GM23338 (cell line): ENCODE measurements at regions not wholly inside any gene's neighbourhood (a gene's known extent, or its start where the extent isn't known, plus 50 kb on each side); places are given as distances from the start of the nearest gene placed in this dataset.
A peak's percentile ranks its signal among the peaks of the same experiment; 100 is the strongest.
"Not testable (repeated sequence)": the region's sequence is repeated elsewhere in the genome, so short reads cannot be mapped to it uniquely, and the experiment has no call there.

Experiments
- ATAC-seq: fragments of 200-7000 bp; cut with Tn5 transposase; 3 replicates; pipeline ENCODE4 v1.9.1; 2020
- DNase-seq: peaks from one replicate; pipeline ENCODE4 v3.0.0-alpha.2; 2015; ENCODE audit warnings: low spot score
- H2AFZ ChIP-seq: fragments of 200-600 bp; sonication (generic); 2 replicates; pipeline ENCODE4 v1.8.0; 2016; ENCODE audit warnings: antibody characterized with exemption, mild to moderate bottlenecking, moderate library complexity
- H3F3A ChIP-seq: fragments of 200-600 bp; sonication (generic); replicated peaks from 2 replicates; pipeline ENCODE4 v1.8.0; 2017; ENCODE audit warnings: antibody characterized with exemption, mixed run types, low read depth
- H3K27ac ChIP-seq: fragments of 200-600 bp; sonication (generic); 2 replicates; pipeline ENCODE4 v1.6.1; 2016; ENCODE audit warnings: low read depth
- H3K27me3 ChIP-seq: fragments of 200-600 bp; sonication (generic); 2 replicates; pipeline ENCODE4 v1.8.0; 2016; ENCODE audit warnings: mild to moderate bottlenecking, mixed run types, moderate library complexity; ENCODE audit not compliant: insufficient read depth
- H3K36me3 ChIP-seq: fragments of 200-600 bp; sonication (generic); 2 replicates; pipeline ENCODE4 v1.8.0; 2016; ENCODE audit warnings: mild to moderate bottlenecking; ENCODE audit not compliant: insufficient read depth
- H3K4me1 ChIP-seq: fragments of 200-600 bp; sonication (generic); 2 replicates; pipeline ENCODE4 v1.8.0; 2016; ENCODE audit warnings: mild to moderate bottlenecking, moderate library complexity; ENCODE audit not compliant: insufficient read depth
- H3K4me2 ChIP-seq: fragments of 200-600 bp; sonication (generic); 2 replicates; pipeline ENCODE4 v1.7.1; 2017; ENCODE audit warnings: mixed run types
- H3K4me3 ChIP-seq: fragments of 200-600 bp; sonication (generic); 2 replicates; pipeline ENCODE4 v1.6.1; 2016; ENCODE audit warnings: mixed run types
- H3K79me2 ChIP-seq: fragments of 200-600 bp; sonication (generic); replicated peaks from 2 replicates; pipeline ENCODE4 v1.8.0; 2017; ENCODE audit warnings: mild to moderate bottlenecking; ENCODE audit not compliant: insufficient read depth
- H3K9me2 ChIP-seq: fragments of 200-600 bp; sonication (generic); 2 replicates; pipeline ENCODE4 v1.8.0; 2017; ENCODE audit not compliant: insufficient read depth
- H4K20me1 ChIP-seq: fragments of 200-600 bp; sonication (generic); replicated peaks from 2 replicates; pipeline ENCODE4 v1.8.0; 2017; ENCODE audit warnings: mild to moderate bottlenecking; ENCODE audit not compliant: insufficient read depth
- H3K27ac Mint-ChIP-seq: 2 replicates; pipeline ENCODE4 v1.8.0; 2020; ENCODE audit warnings: inconsistent platforms, mild to moderate bottlenecking, moderate library complexity, mixed read lengths
- H3K27me3 Mint-ChIP-seq: 3 replicates; pipeline ENCODE4 v1.8.0; 2022; ENCODE audit warnings: low read depth, mild to moderate bottlenecking, moderate library complexity, mixed read lengths, inconsistent platforms; ENCODE audit not compliant: insufficient read depth, poor library complexity
- H3K36me3 Mint-ChIP-seq: 3 replicates; pipeline ENCODE4 v1.8.0; 2021; ENCODE audit warnings: low read depth, mild to moderate bottlenecking, inconsistent platforms, moderate library complexity, mixed read lengths
- H3K4me1 Mint-ChIP-seq: 3 replicates; pipeline ENCODE4 v1.8.0; 2020; ENCODE audit warnings: mild to moderate bottlenecking, inconsistent platforms, mixed read lengths
- H3K4me3 Mint-ChIP-seq: 3 replicates; pipeline ENCODE4 v1.8.0; 2021; ENCODE audit warnings: moderate library complexity, mild to moderate bottlenecking, inconsistent platforms, mixed read lengths
- H3K9me3 Mint-ChIP-seq: 3 replicates; pipeline ENCODE4 v1.8.0; 2020; ENCODE audit warnings: moderate library complexity, mild to moderate bottlenecking, inconsistent platforms, mixed read lengths
- CREB1 ChIP-seq: fragments of 250-450 bp; sonication (Bioruptor Pico); IDR thresholded peaks from 2 replicates; pipeline ENCODE4 v1.5.0; 2020; ENCODE audit warnings: low read depth, mild to moderate bottlenecking, moderate library complexity
- EZH2 ChIP-seq: fragments of 200-600 bp; sonication (generic); IDR thresholded peaks from one replicate; pipeline ENCODE4 v1.8.0; 2017; ENCODE audit warnings: antibody characterized with exemption, mild to moderate bottlenecking, low read depth; ENCODE audit not compliant: unreplicated experiment
- EZH2phosphoT487 ChIP-seq: fragments of 200-600 bp; sonication (generic); IDR thresholded peaks from one replicate; pipeline ENCODE4 v1.8.1; 2018; ENCODE audit warnings: antibody characterized with exemption; ENCODE audit not compliant: unreplicated experiment
- JUNB ChIP-seq: IDR thresholded peaks from one replicate; pipeline ENCODE4 v1.6.1; 2016; ENCODE audit warnings: antibody characterized with exemption; ENCODE audit not compliant: unreplicated experiment
- NANOG ChIP-seq: IDR thresholded peaks from 2 replicates; pipeline ENCODE4 v1.6.1; 2016; ENCODE audit warnings: antibody characterized with exemption, borderline replicate concordance
- POLR2AphosphoS5 ChIP-seq: IDR thresholded peaks from 2 replicates; pipeline ENCODE4 v1.6.1; 2016; ENCODE audit warnings: antibody characterized with exemption, low read depth
- STAT1 ChIP-seq: IDR thresholded peaks from one replicate; pipeline ENCODE4 v1.6.1; 2016; ENCODE audit warnings: antibody characterized with exemption; ENCODE audit not compliant: unreplicated experiment
- ZNF114 ChIP-seq: fragments of 250-450 bp; sonication (Bioruptor Pico); IDR thresholded peaks from 2 replicates; pipeline ENCODE4 v1.5.0; 2020; ENCODE audit warnings: mild to moderate bottlenecking, moderate library complexity
- ZNF331 ChIP-seq: fragments of 250-450 bp; sonication (Bioruptor Pico); IDR thresholded peaks from 2 replicates; pipeline ENCODE4 v1.5.0; 2020; ENCODE audit warnings: low read depth, mild to moderate bottlenecking, moderate library complexity
- ZNF462 ChIP-seq: fragments of 250-450 bp; sonication (Bioruptor Pico); IDR thresholded peaks from 2 replicates; pipeline ENCODE4 v1.5.0; 2020; ENCODE audit warnings: mild to moderate bottlenecking, moderate library complexity
- TF ChIP-seq, protein P1 (sequence below): IDR thresholded peaks from 2 replicates; pipeline ENCODE4 v1.6.1; 2016; ENCODE audit warnings: antibody characterized with exemption

GRCh38 chr3:4921589-4921988 lies 57.6 kb upstream of the BHLHE40 start:
- not testable (repeated sequence) for H3F3A ChIP-seq, H3K79me2 ChIP-seq, H3K36me3 ChIP-seq, DNase-seq, H4K20me1 ChIP-seq, H3K4me1 ChIP-seq, H3K27me3 Mint-ChIP-seq, H3K27me3 ChIP-seq, H3K4me3 Mint-ChIP-seq, H3K4me1 Mint-ChIP-seq, H3K9me2 ChIP-seq, H3K27ac Mint-ChIP-seq, H3K27ac ChIP-seq, H2AFZ ChIP-seq, H3K9me3 Mint-ChIP-seq, H3K4me2 ChIP-seq, H3K4me3 ChIP-seq, H3K36me3 Mint-ChIP-seq, ATAC-seq

- Histone ChIP-seq H3K27me3 (no peaks in the 10 kb centered on the region), H3K9me2 (no peaks in the 10 kb centered on the region), H4K20me1 (no peaks in the 10 kb centered on the region), H3K79me2 (no peaks in the 10 kb centered on the region), H2AFZ (no peak overlapping the region), H3K27ac (no peak overlapping the region), H3K4me1 (no peaks in the 10 kb centered on the region), H3K4me3 (no peak overlapping the region), H3K36me3 (no peaks in the 10 kb centered on the region), H3K4me2 (no peak overlapping the region), H3F3A (no peaks in the 10 kb centered on the region)
- DNase-seq, result no peak
- H3K36me3 Mint-ChIP-seq, result no peaks in the 10 kb centered on the region
- no peaks in the 10 kb centered on the region for H3K4me1 Mint-ChIP-seq
- TF ChIP-seq ZNF114 (CRISPR knock-in tag), result no peak
- no peak for TF ChIP-seq ZNF331 (CRISPR knock-in tag)
- no peak for TF ChIP-seq EZH2phosphoT487
- no peaks in the 10 kb centered on the region; the same call in 2 of the 3 replicates for H3K9me3 Mint-ChIP-seq
- H3K4me3 Mint-ChIP-seq, result no peak overlapping the region
- H3K27me3 Mint-ChIP-seq, result no peaks in the 10 kb centered on the region
- no peak for ATAC-seq
- H3K27ac Mint-ChIP-seq, result no peak overlapping the region
These were observed 52.3 kb upstream of the BHLHE40 start for GRCh38 chr3:4926892-4927291.

- Histone ChIP-seq H2AFZ (0 out of 2 replicates have a peak overlapping the region, but pooled peaks have one; percentile 25), H3K4me1 (no peaks in the 10 kb centered on the region), H3K4me2 (no peak overlapping the region), H3K79me2 (no peaks in the 10 kb centered on the region), H3K27me3 (no peaks in the 10 kb centered on the region), H3F3A (no peaks in the 10 kb centered on the region), H3K4me3 (no peak overlapping the region), H3K36me3 (no peaks in the 10 kb centered on the region), H4K20me1 (no peaks in the 10 kb centered on the region), H3K27ac (no peak overlapping the region), H3K9me2 (no peaks in the 10 kb centered on the region)
- Mint-ChIP-seq H3K27ac (no peak overlapping the region), H3K4me1 (no peaks in the 10 kb centered on the region), H3K36me3 (no peaks in the 10 kb centered on the region), H3K9me3 (no peaks in the 10 kb centered on the region), H3K27me3 (no peaks in the 10 kb centered on the region), H3K4me3 (no peak overlapping the region)
- DNase-seq (no peak), ATAC-seq (no peak)
- TF ChIP-seq CREB1 (CRISPR knock-in tag) (no peak), ZNF114 (CRISPR knock-in tag) (no peak), EZH2phosphoT487 (no peak), ZNF462 (CRISPR knock-in tag) (no peak), JUNB (no peak), POLR2AphosphoS5 (no peak), STAT1 (no peak), NANOG (no peak), EZH2 (no peak), ZNF331 (CRISPR knock-in tag) (no peak)
- TF ChIP-seq, protein P1, sequence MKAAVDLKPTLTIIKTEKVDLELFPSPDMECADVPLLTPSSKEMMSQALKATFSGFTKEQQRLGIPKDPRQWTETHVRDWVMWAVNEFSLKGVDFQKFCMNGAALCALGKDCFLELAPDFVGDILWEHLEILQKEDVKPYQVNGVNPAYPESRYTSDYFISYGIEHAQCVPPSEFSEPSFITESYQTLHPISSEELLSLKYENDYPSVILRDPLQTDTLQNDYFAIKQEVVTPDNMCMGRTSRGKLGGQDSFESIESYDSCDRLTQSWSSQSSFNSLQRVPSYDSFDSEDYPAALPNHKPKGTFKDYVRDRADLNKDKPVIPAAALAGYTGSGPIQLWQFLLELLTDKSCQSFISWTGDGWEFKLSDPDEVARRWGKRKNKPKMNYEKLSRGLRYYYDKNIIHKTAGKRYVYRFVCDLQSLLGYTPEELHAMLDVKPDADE, result no peak
These were observed 50.9 kb upstream of the BHLHE40 start for GRCh38 chr3:4928277-4928789.
